ENCODE measurements at regions not wholly inside any gene's neighbourhood (a gene's known extent, or its start where the extent isn't known, plus 50 kb on each side); places are given as distances from the start of the nearest gene placed in this dataset.

- no peak for TF ChIP-seq CTCF (IDR thresholded peaks at IDR 0.05)
- TF ChIP-seq TCF7L2 (IDR thresholded peaks at IDR 0.05; ENCODE audit: low read depth, low read length): no peak
- TF ChIP-seq POLR2AphosphoS5 (IDR thresholded peaks at IDR 0.05; ENCODE audit: low read depth, low read length): no peak
- no peak for TF ChIP-seq SIN3A (IDR thresholded peaks at IDR 0.05; ENCODE audit: borderline replicate concordance, insufficient read depth, low read depth, low read length)
These were observed 203.5 kb upstream of the UBL3 start for GRCh38 chr13:30053939-30054338.
